GM11168 (cell line): ENCODE measurements at regions not wholly inside any gene's neighbourhood (a gene's known extent, or its start where the extent isn't known, plus 50 kb on each side); places are given as distances from the start of the nearest gene placed in this dataset.
"Not testable (repeated sequence)": the region's sequence is repeated elsewhere in the genome, so short reads cannot be mapped to it uniquely, and the experiment has no call there.

Experiments used
- in situ Hi-C: fragments of 300-500 bp; cut with MboI; formaldehyde crosslinking; loops from one replicate; pipeline ENCODE4 v1.12.0; 2022; ENCODE audit warnings: low sequenced_read_pairs; ENCODE audit not compliant: unreplicated experiment

GRCh38 chr12:54799966-54800365 lies 54.4 kb upstream of the MUCL1 start:
- in situ Hi-C loops = not testable (repeated sequence)

DNA sequence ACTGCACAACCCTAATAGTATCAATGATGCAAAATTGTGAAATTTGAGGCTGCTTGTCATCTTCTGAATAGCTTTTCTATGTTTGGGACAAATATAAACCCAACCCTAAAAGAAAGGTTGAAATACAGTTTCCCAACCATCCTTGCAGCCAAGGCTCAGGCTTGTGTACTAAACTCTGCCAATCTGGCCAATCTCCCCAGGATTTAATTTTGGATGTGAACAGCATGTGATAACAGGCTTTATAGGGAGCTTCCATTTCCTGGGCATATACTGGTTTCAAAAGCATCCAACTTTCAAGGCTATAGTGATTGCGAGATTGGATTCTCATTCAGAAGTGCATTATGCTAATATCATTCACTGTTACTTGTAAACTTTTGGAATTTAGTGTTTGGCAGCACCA lies 55.7 kb upstream of the MUCL1 start:
- in situ Hi-C loops = no loop called here

GRCh38 chr12:54796991-54797390 lies 57.3 kb upstream of the MUCL1 start:
- in situ Hi-C loops = no loop called here

DNA sequence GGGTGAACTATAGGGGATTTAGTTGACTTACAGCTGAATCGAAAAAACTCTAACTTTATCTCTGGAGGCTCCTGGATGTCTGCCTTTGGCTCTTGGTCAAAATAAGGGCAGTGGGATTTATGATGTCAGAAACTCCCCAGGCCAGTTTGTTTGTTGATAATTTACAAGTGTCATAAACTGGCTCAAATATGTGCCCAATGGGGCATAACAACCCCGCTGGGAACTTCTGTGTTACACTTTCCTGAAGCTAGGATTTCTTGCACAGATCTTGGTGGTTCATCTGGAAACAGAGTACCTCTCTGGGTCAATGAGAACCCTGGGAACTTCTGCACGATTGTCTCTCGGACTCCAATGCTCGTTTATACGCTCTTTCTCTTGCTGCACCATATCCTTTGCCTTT lies 58.7 kb upstream of the MUCL1 start:
- in situ Hi-C loops = no loop called here

GRCh38 chr12:54786081-54786480 lies 68.2 kb upstream of the MUCL1 start:
- in situ Hi-C loops = no loop called here

DNA sequence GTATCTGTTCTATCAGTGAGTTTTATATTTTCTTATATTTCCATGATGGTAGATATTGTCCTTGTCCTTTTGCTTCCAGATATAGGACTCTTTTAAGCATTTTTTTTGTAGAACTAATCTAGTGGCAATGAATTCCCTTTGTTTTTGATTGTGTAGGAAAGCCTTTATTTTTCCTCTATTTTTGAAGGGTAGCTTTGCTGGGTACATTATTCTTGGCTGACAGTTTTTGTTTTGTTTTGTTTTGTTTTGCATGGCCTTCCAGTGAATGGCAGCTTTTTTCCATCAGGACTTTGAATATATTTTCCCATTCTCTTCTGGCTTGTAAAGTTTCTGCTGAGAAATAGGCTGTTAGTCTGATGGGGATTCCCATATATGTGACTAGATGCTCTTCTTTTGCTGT lies 70.2 kb upstream of the MUCL1 start:
- in situ Hi-C loops = no loop called here

DNA sequence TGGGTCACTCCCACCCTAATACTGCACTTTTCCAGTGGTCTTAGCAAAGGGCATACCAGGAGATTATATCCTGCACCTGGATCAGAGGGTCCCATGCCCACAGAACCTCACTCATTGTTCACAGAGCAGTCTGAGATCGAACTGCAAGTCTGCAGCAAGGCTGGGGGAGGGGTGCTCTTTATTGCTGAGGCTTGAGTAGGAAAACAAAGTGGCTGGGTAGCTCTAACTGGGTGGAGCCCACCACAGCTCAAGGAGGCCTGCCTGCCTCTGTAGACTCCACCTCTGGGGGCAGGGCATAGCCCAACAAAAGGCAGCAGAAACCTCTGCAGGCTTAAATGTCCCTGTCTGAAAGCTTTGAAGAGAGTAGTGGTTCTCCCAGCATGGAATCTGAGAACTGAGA lies 77.3 kb upstream of the MUCL1 start:
- in situ Hi-C loops = not testable (repeated sequence)

- in situ Hi-C loops = no loop called here
These were observed 80.7 kb upstream of the MUCL1 start for GRCh38 chr12:54773593-54773992.

DNA sequence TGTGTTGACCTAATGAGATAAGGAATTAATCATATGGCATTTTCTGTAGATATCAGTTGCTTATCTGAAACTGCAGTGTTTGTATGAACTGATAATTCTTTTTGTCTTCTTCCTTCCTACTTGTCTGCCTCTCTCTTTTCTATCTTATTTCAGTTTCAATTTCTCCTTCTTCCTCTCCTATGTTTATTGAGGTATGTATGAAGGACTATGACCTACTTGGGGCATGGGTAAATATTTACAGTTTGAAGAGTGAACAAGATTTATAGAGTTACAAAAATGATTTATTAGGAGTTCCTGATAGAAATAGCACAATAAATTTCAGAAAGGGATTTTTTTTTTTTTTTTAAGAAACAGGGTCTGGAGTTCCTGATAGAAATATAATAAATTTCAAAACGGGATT lies 88.7 kb upstream of the MUCL1 start:
- in situ Hi-C loops = no loop called here

DNA sequence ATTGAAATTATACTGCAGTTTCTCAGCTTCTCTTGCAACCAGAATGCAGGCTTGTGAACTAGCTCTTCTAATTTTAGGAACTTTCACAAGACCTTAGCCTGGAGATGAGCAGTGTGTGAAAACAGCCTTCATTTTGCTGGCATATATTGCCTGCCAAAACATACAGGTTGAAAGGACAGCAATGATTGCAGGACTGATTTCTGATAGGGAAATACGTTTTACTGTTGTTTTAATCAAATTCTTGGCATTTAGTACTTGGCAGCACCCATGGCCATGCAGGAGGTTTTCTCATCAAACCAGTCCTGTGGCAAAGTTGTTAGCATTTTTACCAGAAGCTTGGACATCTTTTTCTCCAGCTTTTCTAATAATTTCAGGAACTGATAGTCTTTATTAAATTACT lies 91.9 kb upstream of the MUCL1 start:
- in situ Hi-C loops = no loop called here

- in situ Hi-C loops = no loop called here
These were observed 94.6 kb upstream of the MUCL1 start for GRCh38 chr12:54759751-54760150.

- in situ Hi-C loops = no loop called here
These were observed 102.8 kb upstream of the MUCL1 start for GRCh38 chr12:54751493-54751892.

DNA sequence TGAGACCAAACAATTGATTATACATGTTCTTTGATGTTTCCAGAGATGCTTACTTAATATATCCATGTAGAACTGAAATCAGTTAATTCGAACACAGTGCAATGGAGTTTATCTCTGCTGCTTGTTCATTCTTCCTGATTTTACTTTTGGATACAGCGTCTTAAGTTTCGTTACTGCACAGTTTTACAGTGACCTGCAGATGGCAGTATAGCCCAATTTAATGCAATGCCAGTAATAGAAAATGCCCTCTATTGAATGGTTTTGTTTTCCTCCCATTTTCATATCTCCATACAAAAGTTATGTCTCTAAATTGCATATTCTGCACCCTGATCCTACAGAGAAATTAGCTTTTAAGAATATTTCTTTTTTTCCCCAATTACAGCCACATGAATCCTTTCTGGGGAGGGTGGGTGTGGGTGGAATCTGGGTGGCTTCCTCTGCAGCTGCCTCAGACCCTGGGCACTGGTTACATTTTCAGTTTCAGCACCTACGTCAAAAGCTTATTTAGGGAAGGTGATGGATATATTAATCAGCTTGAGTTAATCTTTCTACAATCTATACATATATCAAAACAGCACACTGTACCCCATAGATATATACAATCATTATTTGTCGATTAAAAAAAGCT lies 101.1 kb upstream of the DCD start:
- in situ Hi-C loops = loop anchor here (10.0 kb wide), 1 partner anchor 205 kb away; no protein-coding TSS in a partner anchor

GRCh38 chr12:54744590-54744989 lies 96.4 kb upstream of the DCD start:
- in situ Hi-C loops = loop anchor here (10.0 kb wide), 1 partner anchor 210 kb away; no protein-coding TSS in a partner anchor

DNA sequence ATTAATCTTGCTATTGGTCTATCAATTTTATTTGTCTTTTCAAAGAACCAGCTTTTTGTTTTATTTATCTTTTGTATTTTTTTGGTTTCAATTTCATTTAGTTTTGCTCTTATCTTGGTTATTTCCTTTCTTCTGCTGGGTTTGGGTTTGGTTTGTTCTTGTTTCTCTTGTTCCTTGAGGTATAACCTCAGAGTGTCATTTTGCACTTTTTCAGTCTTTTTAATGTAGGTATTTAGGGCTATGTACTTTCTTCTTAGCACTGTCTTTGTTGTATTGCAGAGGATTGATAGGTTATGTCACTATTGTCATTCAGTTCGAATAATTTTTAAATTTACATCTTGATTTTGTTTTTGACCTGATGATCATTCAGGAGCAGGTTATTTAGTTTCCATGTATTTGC lies 92.7 kb upstream of the DCD start:
- in situ Hi-C loops = loop anchor here (10.0 kb wide), 1 partner anchor 214 kb away; no protein-coding TSS in a partner anchor

- in situ Hi-C loops = no loop called here
These were observed 88.4 kb upstream of the DCD start for GRCh38 chr12:54736549-54736948.

- in situ Hi-C loops = no loop called here
These were observed 86.2 kb upstream of the DCD start for GRCh38 chr12:54734196-54734950.

- in situ Hi-C loops = no loop called here
These were observed 77.2 kb upstream of the DCD start for GRCh38 chr12:54725233-54725843.

- in situ Hi-C loops = no loop called here
These were observed 75.5 kb upstream of the DCD start for GRCh38 chr12:54723379-54724256.

- in situ Hi-C loops = no loop called here
These were observed 73.1 kb upstream of the DCD start for GRCh38 chr12:54721312-54721711.
